ENCODE measurements at regions not wholly inside any gene's neighbourhood (a gene's known extent, or its start where the extent isn't known, plus 50 kb on each side); places are given as distances from the start of the nearest gene placed in this dataset.

GRCh38 chr3:73924048-73924447, 299.3 kb upstream of the PDZRN3 start:
- DNase-seq = no peak
- no peaks in the 10 kb centered on the region for H3K9me3 ChIP-seq
- intact Hi-C loops (cut with DNase I) = no loop called here
- H3K27me3 ChIP-seq (ENCODE audit: insufficient read depth in 3 of 3, low read length in 2 of 3) = no peaks in the 10 kb centered on the region
- no peak for ATAC-seq
- H3K27ac ChIP-seq = no peak overlapping the region
- H3K36me3 ChIP-seq (ENCODE audit: insufficient read depth in 1 of 2, low read depth in 1 of 2) = no peaks in the 10 kb centered on the region
- 67 to 74% (median 72%) methylated on average over 6 of the region's 6 CpGs for WGBS, 3 donors
- no peak overlapping the region for H3K4me3 ChIP-seq
- no peak for TF ChIP-seq CTCF (IDR thresholded peaks at IDR 0.05)
- H3K4me1 ChIP-seq = no peaks in the 10 kb centered on the region

- DNase-seq (no peak), ATAC-seq (no peak)
- Histone ChIP-seq H3K27ac (no peak overlapping the region), H3K36me3 (ENCODE audit: insufficient read depth in 1 of 2, low read depth in 1 of 2) (no peaks in the 10 kb centered on the region), H3K4me1 (no peaks in the 10 kb centered on the region), H3K27me3 (ENCODE audit: insufficient read depth in 3 of 3, low read length in 2 of 3) (no peaks in the 10 kb centered on the region), H3K4me3 (no peak overlapping the region), H3K9me3 (no peaks in the 10 kb centered on the region)
- TF ChIP-seq CTCF (IDR thresholded peaks at IDR 0.05) = no peak
- intact Hi-C loops (cut with DNase I) = no loop called here
- WGBS, 3 donors = 91 to 95% (median 92%) methylated on average over 2 of the region's 2 CpGs
These were observed 292.9 kb upstream of the PDZRN3 start for GRCh38 chr3:73917643-73918042.

- no peaks in the 10 kb centered on the region for H3K36me3 ChIP-seq (ENCODE audit: insufficient read depth in 1 of 2, low read depth in 1 of 2)
- no peaks in the 10 kb centered on the region for H3K9me3 ChIP-seq
- no peaks in the 10 kb centered on the region for H3K4me1 ChIP-seq
- H3K27ac ChIP-seq = no peak overlapping the region
- ATAC-seq (no peak), DNase-seq (no peak)
- H3K27me3 ChIP-seq (ENCODE audit: insufficient read depth in 3 of 3, low read length in 2 of 3) = no peaks in the 10 kb centered on the region
- no peak overlapping the region for H3K4me3 ChIP-seq
- no peak for TF ChIP-seq CTCF (IDR thresholded peaks at IDR 0.05)
- intact Hi-C loops (cut with DNase I) = no loop called here
- WGBS, 3 donors = 76 to 86% (median 83%) methylated on average over 2 of the region's 2 CpGs
These were observed 291.1 kb upstream of the PDZRN3 start for GRCh38 chr3:73915886-73916285.

- Histone ChIP-seq H3K4me1 (no peaks in the 10 kb centered on the region), H3K27ac (no peak overlapping the region), H3K36me3 (ENCODE audit: insufficient read depth in 1 of 2, low read depth in 1 of 2) (no peaks in the 10 kb centered on the region), H3K9me3 (no peaks in the 10 kb centered on the region), H3K27me3 (ENCODE audit: insufficient read depth in 3 of 3, low read length in 2 of 3) (no peaks in the 10 kb centered on the region), H3K4me3 (no peak overlapping the region)
- WGBS, 3 donors = 76 to 96% (median 92%) methylated on average over 3 of the region's 3 CpGs
- DNase-seq (no peak), ATAC-seq (no peak)
- intact Hi-C loops (cut with DNase I) = no loop called here
- TF ChIP-seq CTCF (IDR thresholded peaks at IDR 0.05) = no peak
These were observed 283.5 kb upstream of the PDZRN3 start for GRCh38 chr3:73908218-73908617.

GRCh38 chr3:73901686-73902085, 276.9 kb upstream of the PDZRN3 start:
- 55 to 65% (median 61%) methylated on average over 2 of the region's 2 CpGs for WGBS, 3 donors
- DNase-seq (no peak), ATAC-seq (no peak)
- TF ChIP-seq CTCF (IDR thresholded peaks at IDR 0.05) = no peak
- no peak overlapping the region for H3K27ac ChIP-seq
- H3K27me3 ChIP-seq (ENCODE audit: insufficient read depth in 3 of 3, low read length in 2 of 3) = no peaks in the 10 kb centered on the region
- no peaks in the 10 kb centered on the region for H3K4me1 ChIP-seq
- no peaks in the 10 kb centered on the region for H3K9me3 ChIP-seq
- intact Hi-C loops (cut with DNase I) = no loop called here
- H3K4me3 ChIP-seq = no peak overlapping the region
- H3K36me3 ChIP-seq (ENCODE audit: insufficient read depth in 1 of 2, low read depth in 1 of 2) = no peaks in the 10 kb centered on the region

Data from psoas muscle (tissue), 7 donors.